Esophagus mucosa (tissue), 1 donor: ENCODE measurements at regions not wholly inside any gene's neighbourhood (a gene's known extent, or its start where the extent isn't known, plus 50 kb on each side); places are given as distances from the start of the nearest gene placed in this dataset.
"Not testable (repeated sequence)": the region's sequence is repeated elsewhere in the genome, so short reads cannot be mapped to it uniquely, and the experiment has no call there.

ENCODE experiments used
- ATAC-seq: fragments of 200-7000 bp; cut with Tn5 transposase; one replicate; pipeline ENCODE4 v1.9.1; 2020
- donor health status: DM: yes; HTN: yes; CAD: no.

DNA sequence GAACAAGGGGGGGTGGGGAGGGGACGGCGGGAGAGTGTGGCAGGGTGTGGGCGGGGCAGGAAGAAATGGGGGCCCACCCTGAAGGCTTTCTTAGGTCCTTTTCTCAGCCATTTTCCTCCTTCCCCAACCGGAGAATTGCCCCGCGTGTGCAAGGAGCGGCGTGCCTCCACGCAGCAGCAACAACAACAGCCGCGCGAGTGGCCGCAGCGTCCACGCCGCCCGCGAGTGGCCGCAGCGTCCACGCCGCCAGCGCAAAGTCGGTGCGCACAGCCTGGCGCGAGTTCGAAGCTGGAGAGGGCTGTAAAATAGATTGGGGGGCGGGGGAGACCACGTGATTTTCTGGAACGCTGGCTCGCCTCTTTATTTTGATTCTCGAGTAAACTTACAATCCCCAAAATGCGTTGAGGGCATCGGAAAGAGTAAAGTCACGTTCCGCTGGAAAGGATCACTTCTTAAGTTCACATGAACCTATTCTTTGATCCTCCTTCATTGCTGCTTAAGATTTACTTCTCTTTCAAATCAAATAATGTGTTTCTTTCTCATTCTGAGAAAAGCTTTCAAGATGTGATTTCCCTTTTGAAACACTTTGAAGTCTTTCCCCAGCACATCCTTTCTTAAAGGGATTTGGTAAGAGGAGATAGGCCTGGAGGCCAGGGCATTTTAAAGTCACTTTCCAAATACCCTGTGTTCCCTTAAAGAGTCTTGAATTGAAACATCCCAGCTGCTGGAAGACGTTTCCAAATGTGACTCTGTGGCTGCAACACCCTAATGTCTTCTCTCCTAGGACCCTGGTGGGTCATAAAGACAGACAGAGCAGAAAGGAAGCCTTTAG is 66.7 kb upstream of the ZNF217 start:
- no peak for ATAC-seq

- no peak for ATAC-seq
Observed at GRCh38 chr20:53658973-53659372, 65.3 kb upstream of the ZNF217 start.

- no peak for ATAC-seq
Observed at GRCh38 chr20:53658322-53658721, 64.7 kb upstream of the ZNF217 start.

DNA sequence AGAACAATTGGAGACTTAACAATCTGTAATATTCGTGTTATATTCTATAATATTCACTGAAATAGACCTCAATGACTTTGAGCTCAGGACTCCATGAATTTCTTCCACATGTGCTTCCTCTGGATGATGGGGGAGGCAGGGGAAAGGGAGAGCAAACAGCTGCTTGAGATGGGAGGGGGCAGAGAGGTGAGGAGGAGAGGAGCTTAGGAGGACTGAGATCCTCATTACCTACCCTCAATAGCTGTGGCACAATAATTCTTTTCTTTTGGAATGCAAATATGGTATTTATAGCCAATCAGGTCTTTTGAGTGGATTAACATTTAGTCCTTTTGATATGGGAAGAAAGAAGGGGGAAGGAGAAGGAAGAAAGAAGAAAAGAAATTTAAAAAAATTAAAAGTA is 64.1 kb upstream of the ZNF217 start:
- no peak for ATAC-seq

DNA sequence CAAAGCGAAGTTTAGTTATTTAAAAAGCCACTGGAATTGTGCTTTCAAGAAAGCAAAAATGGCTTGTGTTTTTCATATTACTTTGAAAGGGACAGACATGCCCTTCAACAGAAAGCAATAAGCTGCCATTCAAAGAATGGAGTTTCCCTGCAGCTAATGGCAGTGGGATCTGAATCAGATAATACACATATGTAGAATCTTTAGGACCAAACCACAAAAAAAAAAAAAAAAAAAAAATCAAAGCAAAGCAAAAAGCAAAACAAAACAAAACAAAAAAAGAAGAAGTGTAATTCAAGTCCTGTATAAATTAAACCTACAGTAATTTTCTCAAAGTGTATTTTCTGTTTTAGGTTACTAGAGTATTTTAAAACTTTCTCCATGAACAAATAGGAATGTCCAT is 63.6 kb upstream of the ZNF217 start:
- no peak for ATAC-seq

- ATAC-seq, result no peak
Observed at GRCh38 chr20:53656293-53657202, 62.9 kb upstream of the ZNF217 start.

- ATAC-seq, result no peak
Observed at GRCh38 chr20:53655625-53656292, 62.1 kb upstream of the ZNF217 start.

DNA sequence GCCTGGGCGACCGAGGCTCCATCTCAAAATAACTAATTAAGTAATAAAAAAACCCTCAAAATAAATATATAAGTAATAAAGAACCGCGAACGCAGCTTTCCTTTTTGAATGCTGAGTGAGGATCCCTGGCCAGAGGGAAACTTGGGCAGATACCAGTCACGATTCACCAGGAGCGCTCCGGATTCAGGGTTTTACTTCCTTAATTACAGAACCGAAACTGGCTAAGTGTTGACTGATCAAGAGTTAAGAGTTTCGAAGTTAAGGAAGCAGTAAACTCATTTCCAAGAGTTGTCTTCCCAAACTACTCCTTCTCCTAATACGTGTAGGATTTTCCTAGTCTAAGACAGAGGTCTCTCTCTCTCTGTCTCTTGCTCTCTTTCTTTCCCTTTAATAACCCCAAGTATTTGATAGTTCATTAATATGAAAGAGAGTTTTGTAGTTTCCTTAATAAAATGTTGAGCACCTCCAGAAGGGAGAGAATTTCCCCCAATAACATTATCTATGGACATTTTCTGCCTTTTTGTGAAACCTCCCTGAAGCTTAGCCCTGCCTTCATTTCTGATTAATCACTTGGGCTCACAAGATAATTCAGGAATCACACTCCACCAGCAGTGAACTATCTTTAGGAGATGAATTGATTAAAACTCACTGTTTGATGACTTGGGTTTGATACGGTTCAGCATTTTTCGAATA is 61.4 kb upstream of the ZNF217 start:
- ATAC-seq, result no peak

- ATAC-seq, result not testable (repeated sequence)
Observed at GRCh38 chr20:53654521-53654920, 60.9 kb upstream of the ZNF217 start.

- ATAC-seq, result no peak
Observed at GRCh38 chr20:53652859-53653517, 59.3 kb upstream of the ZNF217 start.

- ATAC-seq, result no peak
Observed at GRCh38 chr20:53652090-53652858, 58.6 kb upstream of the ZNF217 start.

GRCh38 chr20:53649493-53649892 is 55.9 kb upstream of the ZNF217 start:
- not testable (repeated sequence) for ATAC-seq

DNA sequence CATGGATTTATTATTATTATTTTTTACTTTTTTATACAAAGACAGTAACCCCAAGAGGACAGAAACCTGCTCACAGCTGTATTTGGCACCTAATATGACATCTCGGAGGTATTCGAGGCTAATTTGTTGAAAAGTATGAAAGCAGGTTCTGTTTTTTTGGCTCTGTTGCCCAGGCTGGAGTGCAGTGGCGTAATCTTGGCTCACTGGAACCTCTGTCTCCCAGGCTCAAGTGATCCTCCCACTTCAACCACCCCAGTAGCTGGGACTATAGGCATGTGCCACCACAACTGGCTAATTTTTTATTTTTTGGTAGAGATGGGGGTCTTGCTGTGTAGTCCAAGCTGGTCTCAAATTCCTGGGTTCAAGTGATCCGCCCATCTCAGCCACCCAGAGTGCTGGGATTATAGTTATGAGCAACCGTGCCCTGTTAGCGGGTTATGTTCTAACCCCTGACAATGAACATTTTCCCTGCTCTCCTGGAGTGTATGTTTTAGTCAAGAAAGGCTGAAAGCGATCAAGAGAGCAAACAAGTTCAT is 53.7 kb upstream of the ZNF217 start:
- ATAC-seq, result no peak

DNA sequence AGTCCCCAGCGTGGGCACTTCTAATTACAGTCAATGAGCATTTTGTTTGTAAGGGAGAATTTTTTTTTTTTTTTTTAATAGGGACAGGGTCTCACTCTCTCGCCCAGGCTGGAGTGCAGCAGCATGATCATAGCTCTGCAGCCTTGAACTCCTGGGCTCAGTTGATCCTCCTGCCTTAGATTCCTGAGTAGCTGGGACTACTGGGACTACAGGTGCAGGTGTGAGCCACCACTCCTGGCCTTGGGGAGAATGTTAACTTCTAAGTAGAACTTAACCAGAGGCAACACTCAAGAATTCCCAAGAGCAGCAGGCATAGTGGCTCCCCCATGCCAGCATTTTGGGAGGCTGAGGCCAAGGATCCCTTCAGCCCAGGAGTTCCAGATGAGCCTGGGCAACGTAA is 52.9 kb upstream of the ZNF217 start:
- no peak for ATAC-seq

DNA sequence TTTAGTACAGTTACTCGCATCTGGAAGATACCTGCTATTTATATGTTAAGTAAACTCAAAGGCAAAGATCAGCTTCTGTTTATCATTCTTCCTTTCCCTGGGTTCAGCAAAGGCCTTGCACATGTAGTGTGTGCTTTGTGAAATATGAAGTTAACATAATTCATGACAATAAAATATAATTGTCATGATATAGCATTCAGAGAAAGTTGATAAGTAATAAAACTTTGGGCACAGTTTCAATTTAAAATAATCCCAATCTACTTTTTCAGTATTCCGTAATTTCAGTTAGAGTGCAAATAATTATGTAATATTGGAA is 51.9 kb upstream of the ZNF217 start:
- no peak for ATAC-seq

DNA sequence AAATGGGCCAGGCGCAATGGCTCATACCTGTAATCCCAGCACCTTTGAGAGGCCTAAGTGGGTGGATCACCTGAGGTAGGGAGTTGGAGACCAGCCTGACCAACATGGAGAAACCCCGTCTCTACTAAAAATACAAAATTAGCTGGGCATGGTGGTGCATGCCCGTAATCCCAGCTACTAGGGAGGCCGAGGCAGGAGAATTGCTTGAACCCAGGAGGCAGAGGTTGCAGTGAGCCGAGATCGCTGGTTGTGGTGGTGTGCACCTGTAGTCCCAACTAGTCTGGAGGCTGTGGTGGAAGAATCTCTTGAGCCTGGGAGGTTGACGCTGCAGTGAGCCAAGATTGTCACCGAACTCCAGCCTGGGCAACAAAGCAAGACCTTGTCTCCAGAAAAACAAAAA is 50.5 kb upstream of the ZNF217 start:
- ATAC-seq, result not testable (repeated sequence)
